GM12874 (cell line): ENCODE measurements at regions not wholly inside any gene's neighbourhood (a gene's known extent, or its start where the extent isn't known, plus 50 kb on each side); places are given as distances from the start of the nearest gene placed in this dataset.

Experiments used
- CTCF ChIP-seq: IDR thresholded peaks from 2 replicates; pipeline ENCODE4 v1.5.1; 2011; ENCODE audit warnings: low read depth, mild to moderate bottlenecking, control low read depth, low read length, moderate library complexity; ENCODE audit not compliant: insufficient read depth

- TF ChIP-seq CTCF = no peak
These were observed 88.9 kb downstream of the MIAT start for GRCh38 chr22:26746311-26746710.

- TF ChIP-seq CTCF = no peak
These were observed 91.5 kb downstream of the MIAT start for GRCh38 chr22:26748845-26749244.

- TF ChIP-seq CTCF = no peak
These were observed 93.8 kb downstream of the MIAT start for GRCh38 chr22:26751217-26751616.

GRCh38 chr22:26753125-26753862 lies 95.9 kb downstream of the MIAT start:
- no peak for TF ChIP-seq CTCF

GRCh38 chr22:26756675-26757293 lies 99.4 kb downstream of the MIAT start:
- TF ChIP-seq CTCF = peak; percentile 74

- TF ChIP-seq CTCF = no peak
These were observed 100.1 kb downstream of the MIAT start for GRCh38 chr22:26757496-26757895.

GRCh38 chr22:26762503-26763472 lies 105.4 kb downstream of the MIAT start:
- TF ChIP-seq CTCF = no peak
